ENCODE measurements at regions not wholly inside any gene's neighbourhood (a gene's known extent, or its start where the extent isn't known, plus 50 kb on each side); places are given as distances from the start of the nearest gene placed in this dataset.
"Not testable (repeated sequence)": the region's sequence is repeated elsewhere in the genome, so short reads cannot be mapped to it uniquely, and the experiment has no call there.

DNA sequence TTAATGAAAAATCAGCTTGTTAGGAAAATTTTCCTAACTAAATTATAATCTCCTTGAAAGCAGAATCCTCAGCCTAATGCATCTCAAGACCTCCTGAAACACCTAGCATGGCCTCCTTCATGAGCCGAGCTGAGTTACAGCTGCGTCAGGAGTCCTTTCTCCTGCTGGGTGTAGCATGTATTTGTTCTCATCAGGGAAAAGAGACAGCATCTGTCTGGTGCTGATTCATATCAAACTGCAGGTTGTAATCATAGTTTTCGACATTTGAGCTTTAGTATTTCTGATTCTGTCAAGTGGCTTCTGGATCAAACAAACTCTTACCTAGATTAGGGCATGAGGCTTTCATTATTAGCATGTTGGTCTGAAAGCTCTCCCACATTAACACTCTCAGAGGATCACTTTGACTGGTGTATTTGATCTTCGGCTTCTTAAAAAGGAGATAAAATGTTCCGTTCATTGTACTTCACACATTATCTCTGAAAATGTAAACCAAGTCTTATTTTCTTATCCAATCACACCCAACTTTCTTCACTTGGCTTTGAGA is 140.1 kb upstream of the FRG1 start:
- intact Hi-C loops (cut with micrococcal nuclease): no loop called here

DNA sequence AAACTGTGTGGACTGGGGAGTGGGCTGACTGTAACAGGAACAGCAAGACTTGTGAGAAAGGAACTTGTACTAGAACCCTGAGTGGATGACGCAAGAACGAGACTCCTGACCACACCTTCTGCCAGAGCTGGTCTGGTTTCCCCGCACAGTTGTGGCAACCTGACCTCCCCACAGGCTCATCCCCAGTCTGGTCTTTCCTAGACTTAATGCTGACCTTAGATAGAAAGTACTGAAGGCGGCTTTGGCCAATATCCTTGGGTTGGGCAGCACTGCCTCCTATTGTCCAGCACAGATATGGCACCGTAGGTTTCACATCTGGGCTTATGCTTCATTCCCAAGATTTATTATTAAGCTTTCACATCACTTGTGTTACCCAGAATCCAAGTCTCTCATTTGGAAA is 137.8 kb upstream of the FRG1 start:
- intact Hi-C loops (cut with micrococcal nuclease): no loop called here

GRCh38 chr4:189804894-189805293 is 135.8 kb upstream of the FRG1 start:
- intact Hi-C loops (cut with micrococcal nuclease): no loop called here

DNA sequence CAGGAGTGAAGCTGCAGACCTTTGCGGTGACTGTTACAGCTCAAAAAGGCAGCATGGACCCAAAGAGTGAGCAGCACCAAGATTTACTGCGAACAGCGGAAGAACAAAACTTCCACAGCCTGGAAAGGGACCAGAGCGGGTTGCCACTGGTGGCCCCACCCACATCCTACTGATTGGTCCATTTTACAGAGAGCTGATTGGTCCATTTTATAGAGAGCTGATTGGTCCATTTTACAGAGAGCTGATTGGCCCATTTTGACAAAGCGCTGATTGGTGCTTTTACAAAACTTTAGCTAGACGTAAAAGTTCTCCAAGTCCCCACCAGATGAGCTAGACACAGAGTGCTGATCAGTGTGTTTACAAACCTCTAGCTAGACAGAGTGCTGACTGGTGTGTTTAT is 134.2 kb upstream of the FRG1 start:
- intact Hi-C loops (cut with micrococcal nuclease): no loop called here

DNA sequence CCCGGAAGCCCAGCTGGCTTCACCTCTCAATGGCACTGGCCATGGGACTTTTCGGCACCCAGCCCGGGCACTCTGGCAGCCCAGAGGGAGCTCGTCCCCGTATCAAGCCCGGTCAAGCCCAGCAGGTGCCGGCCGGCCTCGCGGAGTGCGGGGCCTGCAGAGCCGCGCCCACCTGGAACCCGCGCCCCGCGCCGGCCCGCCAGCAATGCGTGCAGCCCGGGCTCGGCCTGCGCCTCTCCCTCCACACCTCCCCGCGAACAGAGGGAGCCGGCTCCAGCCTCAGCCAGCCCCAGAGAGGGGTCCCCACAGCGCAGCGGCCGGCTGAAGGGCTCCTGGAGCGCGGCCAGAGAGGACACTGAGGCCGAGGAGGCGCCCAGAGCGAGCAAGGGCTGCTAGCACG is 133.6 kb upstream of the FRG1 start:
- intact Hi-C loops (cut with micrococcal nuclease): no loop called here

- intact Hi-C loops (cut with micrococcal nuclease): no loop called here
Observed at GRCh38 chr4:189809241-189809735, 131.4 kb upstream of the FRG1 start.

GRCh38 chr4:189809839-189810238 is 130.8 kb upstream of the FRG1 start:
- intact Hi-C loops (cut with micrococcal nuclease): no loop called here

- intact Hi-C loops (cut with micrococcal nuclease): not testable (repeated sequence)
Observed at GRCh38 chr4:189810318-189811181, 130.1 kb upstream of the FRG1 start.

- intact Hi-C loops (cut with micrococcal nuclease): no loop called here
Observed at GRCh38 chr4:189815404-189816192, 125.1 kb upstream of the FRG1 start.

DNA sequence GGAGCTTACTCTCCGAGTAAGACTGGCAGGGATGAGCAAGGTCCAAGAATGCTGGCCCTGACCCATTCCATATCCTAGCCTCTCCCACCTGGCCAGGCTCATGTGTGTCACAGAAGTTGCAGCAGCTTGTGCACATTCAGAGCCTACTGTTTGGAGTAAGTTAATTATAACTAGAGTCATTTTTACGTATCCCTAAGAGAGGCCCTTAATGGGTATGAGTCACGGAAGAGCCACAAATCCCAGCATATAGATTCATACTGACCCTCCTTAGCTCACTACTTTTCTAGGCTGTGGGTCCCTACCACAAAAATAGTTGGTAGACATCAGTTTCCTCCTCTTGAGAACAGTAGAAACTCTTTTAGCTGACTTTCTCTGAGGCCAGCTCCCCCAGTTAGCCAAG is 118.3 kb upstream of the FRG1 start:
- intact Hi-C loops (cut with micrococcal nuclease): no loop called here

GRCh38 chr4:189823591-189823990 is 117.1 kb upstream of the FRG1 start:
- intact Hi-C loops (cut with micrococcal nuclease): no loop called here

- intact Hi-C loops (cut with micrococcal nuclease): no loop called here
Observed at GRCh38 chr4:189825466-189825865, 115.2 kb upstream of the FRG1 start.

GRCh38 chr4:189826657-189827056 is 114.0 kb upstream of the FRG1 start:
- intact Hi-C loops (cut with micrococcal nuclease): no loop called here

- intact Hi-C loops (cut with micrococcal nuclease): no loop called here
Observed at GRCh38 chr4:189828081-189828697, 112.5 kb upstream of the FRG1 start.

- intact Hi-C loops (cut with micrococcal nuclease): no loop called here
Observed at GRCh38 chr4:189832528-189832927, 108.1 kb upstream of the FRG1 start.

DNA sequence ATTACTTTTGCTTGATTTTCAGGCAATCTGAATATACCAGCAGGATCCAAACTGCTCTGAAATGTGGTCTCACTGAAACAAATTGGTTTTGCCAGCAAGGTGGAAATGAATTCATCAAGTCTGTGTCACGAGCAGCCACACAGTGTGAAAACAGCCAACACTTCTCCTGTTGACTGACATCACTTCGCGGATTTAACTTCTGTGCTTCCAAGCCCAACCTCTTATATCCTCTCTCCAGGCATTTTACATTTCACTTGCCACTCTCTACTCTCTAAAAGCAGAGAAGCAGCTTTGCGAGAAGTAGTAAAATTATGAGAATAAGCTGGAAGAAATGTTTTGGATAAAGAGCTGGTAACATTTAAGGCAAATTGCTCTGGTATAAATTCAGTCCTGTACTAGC is 106.1 kb upstream of the FRG1 start:
- intact Hi-C loops (cut with micrococcal nuclease): no loop called here

DNA sequence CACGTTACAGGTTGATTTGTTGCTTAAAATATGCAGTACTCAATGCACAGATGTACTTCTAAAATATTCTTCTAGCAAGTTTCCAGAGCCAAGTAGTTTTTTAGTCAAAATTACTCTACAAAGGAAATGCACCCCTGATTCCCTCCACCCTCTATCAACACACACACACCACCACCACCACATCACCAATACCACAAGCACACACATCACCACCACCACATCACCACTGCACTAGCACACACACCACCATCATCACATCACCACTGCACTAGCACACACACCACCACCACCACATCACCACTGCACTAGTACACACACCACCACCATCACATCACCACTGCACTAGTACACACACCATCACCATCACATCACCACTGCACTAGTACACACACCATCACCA is 105.2 kb upstream of the FRG1 start:
- intact Hi-C loops (cut with micrococcal nuclease): no loop called here

DNA sequence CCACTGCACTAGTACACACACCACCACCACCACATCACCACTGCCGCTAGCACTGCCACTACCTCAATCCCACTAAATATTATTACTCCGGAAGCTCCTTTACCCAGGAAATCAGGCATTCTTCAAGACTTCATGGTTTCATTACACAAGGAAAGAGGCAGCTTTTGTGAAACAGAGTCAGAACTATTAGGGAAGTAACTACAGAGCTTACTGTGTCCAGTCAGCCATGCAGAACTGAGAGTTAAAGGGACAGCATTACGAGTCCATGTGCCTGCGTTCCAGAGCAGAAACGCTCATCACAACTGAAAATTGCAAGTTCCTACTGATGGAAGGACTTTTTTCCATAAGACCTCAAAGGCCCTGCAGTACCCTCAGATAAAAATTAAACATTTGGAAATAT is 103.2 kb upstream of the FRG1 start:
- intact Hi-C loops (cut with micrococcal nuclease): no loop called here

- intact Hi-C loops (cut with micrococcal nuclease): no loop called here
Observed at GRCh38 chr4:189838821-189839497, 101.7 kb upstream of the FRG1 start.

GRCh38 chr4:189840356-189840755 is 100.3 kb upstream of the FRG1 start:
- intact Hi-C loops (cut with micrococcal nuclease): no loop called here

GRCh38 chr4:189843413-189844009 is 97.2 kb upstream of the FRG1 start:
- intact Hi-C loops (cut with micrococcal nuclease): no loop called here
